Left cardiac atrium (tissue), 4 donors: ENCODE measurements at regions not wholly inside any gene's neighbourhood (a gene's known extent, or its start where the extent isn't known, plus 50 kb on each side); places are given as distances from the start of the nearest gene placed in this dataset.

Experiments
- ATAC-seq, 2 donors: fragments of 200-7000 bp; cut with Tn5 transposase; one replicate each; pipeline ENCODE4 v1.9.1; 2020; ENCODE audit warnings: mild to moderate bottlenecking in 2 of 2, moderate library complexity in 2 of 2
- DNase-seq: peaks from one replicate; pipeline ENCODE4 v3.0.0-alpha.2; 2020
- intact Hi-C, 2 donors: fragments of 100-400 bp; cut with DNase I; formaldehyde crosslinking; loops; one replicate each; pipeline versions ENCODE4 v1.14.1 to v1.15.1; 2022 to 2023
- donor health status: DM: no; HTN: yes; CAD: no.
- donor health status: DM: no; HTN: yes; CAD: no; lungs with severe emphysema.
- donor health status: DM: yes; HTN: yes; CAD: no.
- donor health status: Dilated cardiomyopathy.

DNA sequence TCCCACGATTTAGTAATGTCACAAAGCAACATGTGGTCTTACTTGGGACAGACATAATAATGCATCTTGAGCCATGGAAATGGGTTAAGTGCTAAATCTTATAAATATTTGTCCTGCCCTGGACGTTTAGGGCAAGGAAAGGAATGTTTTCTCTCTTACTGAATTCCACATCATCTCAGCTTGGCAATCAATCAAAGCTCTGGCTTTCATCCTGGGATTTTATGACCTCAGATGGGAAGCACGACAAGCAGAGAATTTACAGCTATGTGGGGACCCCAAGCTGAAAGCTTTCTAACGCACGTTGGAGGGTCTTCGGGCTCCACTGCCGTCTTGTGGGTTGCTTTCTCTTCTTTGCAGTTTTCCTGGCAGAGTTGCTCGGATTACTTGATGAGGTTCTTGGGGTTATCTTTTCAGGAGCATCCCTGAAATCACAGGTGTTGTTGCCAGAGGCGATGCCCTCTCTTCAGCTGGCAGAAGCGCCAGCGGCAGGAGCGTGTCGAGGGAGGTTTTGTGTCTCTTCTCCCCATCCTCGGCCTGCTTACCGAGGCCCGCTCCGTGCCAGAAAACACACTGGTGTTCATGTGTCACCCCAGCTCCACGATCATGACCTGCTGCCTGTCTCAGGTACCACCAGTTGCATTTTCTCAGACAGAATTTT lies 73.4 kb upstream of the FRMD1 start:
- intact Hi-C loops = loop anchor here in 1 of 2 donors (5.0 kb wide), 2 partner anchors 200 to 730 kb away; no protein-coding TSS in a partner anchor
- no peak for DNase-seq
- ATAC-seq = no peak

DNA sequence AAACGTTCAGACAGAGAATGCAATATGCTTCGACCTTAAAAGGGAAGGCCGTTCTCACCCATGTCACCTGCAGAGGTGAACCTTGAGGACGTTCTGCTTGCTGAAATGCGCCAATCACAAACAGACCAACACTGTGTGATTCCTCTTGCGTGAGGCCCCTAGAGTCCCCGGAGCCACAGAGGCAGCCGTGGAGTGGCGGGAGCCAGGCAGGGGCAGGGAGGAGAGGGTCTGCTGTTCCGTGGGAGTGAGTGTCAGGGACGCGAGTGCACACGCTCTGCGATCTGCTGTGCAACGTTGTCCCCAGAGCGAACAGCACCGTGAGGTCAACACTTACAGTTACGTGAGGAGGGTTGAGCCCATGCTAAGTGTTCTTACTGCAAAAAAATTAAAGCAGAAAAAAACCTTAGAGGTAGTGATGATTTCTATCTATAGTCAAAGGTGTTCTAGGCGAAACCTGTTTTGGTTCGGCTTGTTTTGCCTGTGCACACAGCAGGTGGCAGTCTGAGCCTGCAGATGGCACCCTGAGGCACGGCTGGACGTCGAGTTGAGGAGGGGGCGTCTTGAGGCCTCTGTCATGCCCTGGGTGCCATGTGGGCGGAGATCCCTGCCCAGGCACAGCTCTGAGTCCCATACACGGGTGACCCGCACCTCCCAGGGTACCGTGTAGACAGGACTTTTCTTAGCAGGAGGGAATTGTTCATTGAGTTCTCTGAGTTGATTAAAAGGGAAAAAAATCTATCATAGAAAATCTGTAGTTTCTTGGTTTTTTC lies 71.7 kb upstream of the FRMD1 start:
- peak in 1 of 2 donors; percentile 49 for ATAC-seq
- DNase-seq = no peak
- intact Hi-C loops = loop anchor here in 1 of 2 donors (5.0 kb wide), 2 partner anchors 202 to 732 kb away; no protein-coding TSS in a partner anchor

DNA sequence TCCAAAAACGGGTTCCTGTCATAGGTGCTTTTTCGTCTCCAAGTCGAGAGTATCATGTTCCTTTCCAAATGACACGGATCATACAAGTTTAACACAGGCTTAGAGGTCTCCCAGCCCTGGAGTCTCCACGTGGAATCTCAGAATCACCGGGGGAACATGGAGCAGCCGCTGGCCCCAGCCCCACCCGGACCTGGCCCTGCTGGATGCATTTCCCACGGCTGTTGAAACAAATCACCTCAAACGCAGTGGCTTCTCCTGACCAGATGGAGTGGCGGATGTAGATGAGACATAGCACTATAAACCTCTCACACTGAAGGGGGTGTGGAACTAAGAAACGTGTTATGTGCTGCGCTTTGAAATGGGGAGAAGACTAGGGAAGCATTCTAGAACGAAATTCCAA lies 70.0 kb upstream of the FRMD1 start:
- DNase-seq (no peak), ATAC-seq (no peak)
- intact Hi-C loops = no loop called here

DNA sequence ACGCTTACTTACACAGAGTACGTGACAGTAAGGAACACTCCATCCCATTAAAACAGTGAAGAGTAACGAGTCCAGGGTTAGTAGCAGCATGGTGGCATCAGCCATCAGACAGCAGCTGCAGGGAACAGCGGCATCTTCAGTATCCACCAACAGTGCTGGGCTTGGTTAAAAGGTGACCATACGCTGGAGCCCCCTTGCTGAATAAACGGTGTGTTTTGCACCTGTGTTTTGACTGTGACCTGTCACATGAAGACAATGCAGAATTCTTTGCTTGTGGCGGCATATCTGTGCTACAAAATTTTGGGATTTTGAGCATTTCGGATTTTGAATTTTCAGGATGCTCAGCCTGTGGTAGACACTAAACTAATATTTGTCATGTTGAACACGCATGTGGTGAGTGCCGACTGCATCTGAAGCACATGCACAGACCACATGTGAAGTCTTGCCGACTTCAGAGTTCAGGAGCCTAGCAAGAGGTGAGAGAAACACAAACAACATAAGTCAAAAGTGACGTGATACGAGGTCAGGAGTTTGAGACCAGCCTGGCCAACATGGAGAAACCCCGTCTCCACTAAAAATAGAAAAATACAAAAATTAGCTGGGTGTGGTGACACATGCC lies 69.3 kb upstream of the FRMD1 start:
- no peak for ATAC-seq
- intact Hi-C loops = no loop called here
- no peak for DNase-seq

DNA sequence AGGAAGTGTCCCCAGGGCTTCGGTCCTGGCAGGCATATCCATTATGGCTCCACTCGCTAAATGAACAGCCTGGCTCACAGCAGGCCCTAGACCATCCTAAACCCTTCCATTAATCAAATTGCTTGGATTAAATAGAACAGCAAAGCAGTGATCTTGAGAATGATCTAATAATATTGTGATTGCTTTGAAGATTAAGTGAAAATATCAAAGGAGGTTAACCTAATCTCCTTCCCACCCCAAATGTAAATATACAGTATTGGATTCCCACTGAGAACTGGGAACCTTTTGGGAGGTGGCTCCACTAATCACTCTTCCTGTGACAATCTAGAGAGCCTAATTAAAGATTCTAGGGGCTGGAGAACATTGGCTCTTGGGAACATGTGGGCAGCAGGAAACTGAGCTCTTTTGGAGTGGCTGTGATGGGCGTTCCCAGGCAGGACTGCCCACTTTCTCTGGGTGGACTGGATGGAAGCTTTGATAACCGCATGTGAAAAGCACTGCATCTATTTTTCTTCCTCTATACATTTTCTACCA lies 68.3 kb upstream of the FRMD1 start:
- ATAC-seq (no peak), DNase-seq (no peak)

DNA sequence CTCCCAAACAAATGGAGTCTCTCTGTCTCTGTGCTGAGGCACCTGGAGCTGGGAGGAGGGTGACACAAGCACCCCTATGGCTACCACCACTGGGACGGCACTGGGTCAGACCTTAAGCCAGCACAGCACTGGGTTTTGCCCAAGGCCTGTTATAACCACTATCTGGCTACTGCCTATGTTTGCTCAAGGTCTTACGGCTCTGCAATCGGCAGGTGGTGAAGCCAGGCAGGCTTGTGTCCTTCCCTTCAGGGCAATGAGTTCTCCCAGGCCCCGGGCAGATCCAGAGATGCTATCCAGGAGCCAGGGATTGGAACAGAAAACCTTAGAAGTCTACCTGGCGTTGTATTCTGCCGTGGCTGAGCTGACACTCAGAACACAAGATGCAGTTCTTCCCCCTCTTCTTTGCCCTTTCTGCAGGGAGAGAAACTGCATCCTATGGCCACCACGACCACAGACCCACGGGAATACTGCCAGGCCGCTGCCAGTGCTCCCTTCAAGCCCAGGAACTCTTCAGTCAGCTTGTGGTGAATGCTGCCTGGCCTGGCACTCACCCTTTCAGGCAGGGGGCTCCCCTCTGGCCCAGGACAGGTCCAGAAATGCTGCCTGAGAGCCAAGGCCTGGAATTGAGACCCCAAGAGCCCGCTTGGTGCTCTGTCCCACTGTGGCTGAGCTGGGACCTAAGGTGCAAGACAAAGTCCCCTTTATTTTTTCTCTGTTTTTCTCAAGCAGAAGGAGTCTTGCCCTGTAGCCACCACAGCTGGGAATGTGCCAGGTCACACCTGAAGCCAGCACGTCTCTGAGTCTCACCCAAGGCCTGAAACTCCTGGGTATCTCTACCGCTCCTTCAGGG lies 67.0 kb upstream of the FRMD1 start:
- intact Hi-C loops = no loop called here
- ATAC-seq (no peak), DNase-seq (no peak)

More for the DNA sequence above, 68.3 kb upstream of the FRMD1 start:
- intact Hi-C loops = no loop called here

DNA sequence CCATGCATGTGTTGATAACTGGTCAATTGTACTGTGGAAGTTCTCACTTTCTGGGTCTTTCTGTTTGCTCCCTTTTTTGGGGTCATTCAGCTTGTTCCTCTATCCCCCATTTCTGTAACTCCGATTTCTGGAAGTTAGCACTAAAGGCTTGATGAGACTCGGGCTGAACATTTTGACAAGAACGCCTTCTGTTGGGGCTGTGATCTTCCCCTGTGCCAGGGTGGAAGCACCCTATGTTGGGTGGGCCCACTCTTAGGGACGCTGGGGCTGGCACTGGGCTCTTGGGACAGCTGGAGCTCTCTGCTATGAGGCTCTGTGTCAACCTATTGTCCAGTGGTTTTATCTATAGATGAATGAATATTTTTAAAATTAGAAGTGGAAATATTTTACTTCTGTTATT lies 60.1 kb upstream of the FRMD1 start:
- intact Hi-C loops = no loop called here
- no peak for DNase-seq
- no peak for ATAC-seq

DNA sequence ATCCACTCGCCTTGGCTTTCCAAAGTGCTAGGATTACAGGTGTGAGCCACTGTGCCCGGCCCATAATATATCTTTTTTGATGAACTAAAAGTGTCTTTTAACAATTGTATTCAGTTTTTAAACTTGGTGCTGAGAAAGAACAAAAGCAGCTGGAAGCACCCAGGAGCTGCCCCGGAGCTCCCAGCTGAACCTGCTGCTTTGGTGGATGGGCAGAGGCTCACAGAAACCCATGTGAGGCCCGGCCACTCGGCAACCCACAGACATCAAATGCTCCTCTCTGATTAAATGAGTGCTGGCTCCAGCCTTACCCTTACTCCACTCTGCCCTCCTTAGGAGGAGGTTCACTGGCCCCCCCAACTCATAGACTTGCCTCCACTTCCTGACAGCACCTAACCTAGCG lies 59.4 kb upstream of the FRMD1 start:
- DNase-seq = no peak
- intact Hi-C loops = no loop called here
- ATAC-seq = no peak

DNA sequence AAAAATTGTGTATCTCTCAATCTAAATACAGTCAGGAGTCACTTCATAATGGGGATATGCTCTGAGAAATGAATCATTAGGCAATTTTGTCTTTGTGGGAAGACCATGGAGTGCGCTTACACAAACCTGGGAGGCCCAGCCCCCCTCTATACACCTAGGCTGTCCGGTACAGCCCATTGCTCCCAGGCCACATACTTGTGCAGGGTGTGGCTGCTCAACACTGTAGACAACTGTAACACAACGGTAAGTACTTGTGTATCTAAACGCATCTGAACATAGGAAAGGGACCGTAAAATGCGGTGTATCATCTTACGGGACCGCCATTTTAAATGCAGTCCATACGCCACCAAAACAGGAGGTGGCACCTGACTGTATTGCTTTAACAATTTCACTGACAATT lies 58.0 kb upstream of the FRMD1 start:
- intact Hi-C loops = no loop called here
- no peak for ATAC-seq
- DNase-seq = no peak

DNA sequence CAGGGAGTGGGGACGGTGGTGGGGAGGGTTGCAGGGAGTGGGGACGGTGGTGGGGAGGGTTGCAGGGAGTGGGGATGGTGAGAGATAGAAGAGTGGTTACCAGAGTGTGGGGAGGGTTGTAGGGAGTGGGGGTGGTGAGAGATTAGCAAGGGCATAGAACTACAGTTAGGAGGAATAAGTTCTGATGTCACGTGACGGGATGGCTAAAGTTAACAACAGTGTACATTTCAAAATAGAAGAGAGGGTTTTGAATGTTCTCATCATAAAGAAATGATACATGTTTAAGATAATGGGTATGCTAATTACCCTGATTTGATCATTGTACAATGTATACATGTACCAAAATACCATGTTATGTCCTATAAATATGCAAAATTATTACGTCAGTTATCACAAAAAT lies 57.6 kb upstream of the FRMD1 start:
- intact Hi-C loops = no loop called here
- ATAC-seq = no peak
- no peak for DNase-seq

DNA sequence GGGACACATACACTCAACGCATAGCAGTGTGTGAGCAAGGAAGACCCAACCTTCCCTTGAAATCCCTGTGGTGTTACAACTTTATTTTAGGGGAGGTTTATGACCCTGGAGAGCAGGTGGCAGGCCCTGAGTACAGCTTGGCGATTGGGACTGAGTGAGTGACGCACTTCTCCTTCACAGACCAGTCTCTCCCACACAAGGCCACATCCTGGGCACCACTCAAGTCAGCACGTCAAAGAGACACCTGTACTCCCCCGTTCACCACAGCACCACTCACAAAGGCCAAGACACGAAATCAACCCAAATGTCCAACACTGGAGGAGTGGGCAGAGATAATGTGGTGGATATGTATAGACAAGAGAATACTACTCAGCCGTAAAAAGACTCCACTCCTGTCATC lies 57.0 kb upstream of the FRMD1 start:
- no peak for DNase-seq
- intact Hi-C loops = no loop called here

DNA sequence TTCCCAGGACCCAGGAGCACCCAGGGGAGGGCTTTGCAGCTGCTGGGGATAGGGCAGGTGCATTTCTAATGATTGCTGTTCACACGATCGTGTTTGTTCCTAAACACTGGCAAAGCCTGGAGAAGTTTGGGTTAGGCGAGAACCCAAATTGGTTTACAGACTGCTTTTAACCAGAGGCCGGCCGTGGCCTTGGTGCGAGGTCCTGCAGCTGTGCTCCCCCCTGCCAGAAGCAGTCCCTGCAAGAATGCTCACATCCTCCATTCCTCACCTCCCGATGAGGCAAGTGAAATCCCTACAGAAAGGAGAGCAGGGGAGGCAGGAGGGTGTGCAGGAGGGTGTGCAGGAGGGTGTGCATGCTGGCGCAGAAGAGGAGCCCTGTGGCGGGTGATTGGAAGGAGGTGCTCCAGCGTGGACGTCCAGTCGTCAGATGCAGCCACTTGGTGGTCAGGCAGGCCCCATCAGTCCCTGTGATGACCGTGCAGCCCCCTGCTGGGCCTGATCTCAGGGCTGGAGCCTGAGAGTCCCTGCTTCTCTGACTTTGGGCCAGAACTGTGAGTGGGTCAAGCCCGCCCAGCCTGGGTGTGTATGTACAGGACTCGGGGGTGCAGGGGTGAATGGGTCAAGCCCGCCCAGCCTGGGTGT lies 55.7 kb upstream of the FRMD1 start:
- intact Hi-C loops = no loop called here
- no peak for DNase-seq

More for the DNA sequence above, 57.0 kb upstream of the FRMD1 start:
- no peak for ATAC-seq

DNA sequence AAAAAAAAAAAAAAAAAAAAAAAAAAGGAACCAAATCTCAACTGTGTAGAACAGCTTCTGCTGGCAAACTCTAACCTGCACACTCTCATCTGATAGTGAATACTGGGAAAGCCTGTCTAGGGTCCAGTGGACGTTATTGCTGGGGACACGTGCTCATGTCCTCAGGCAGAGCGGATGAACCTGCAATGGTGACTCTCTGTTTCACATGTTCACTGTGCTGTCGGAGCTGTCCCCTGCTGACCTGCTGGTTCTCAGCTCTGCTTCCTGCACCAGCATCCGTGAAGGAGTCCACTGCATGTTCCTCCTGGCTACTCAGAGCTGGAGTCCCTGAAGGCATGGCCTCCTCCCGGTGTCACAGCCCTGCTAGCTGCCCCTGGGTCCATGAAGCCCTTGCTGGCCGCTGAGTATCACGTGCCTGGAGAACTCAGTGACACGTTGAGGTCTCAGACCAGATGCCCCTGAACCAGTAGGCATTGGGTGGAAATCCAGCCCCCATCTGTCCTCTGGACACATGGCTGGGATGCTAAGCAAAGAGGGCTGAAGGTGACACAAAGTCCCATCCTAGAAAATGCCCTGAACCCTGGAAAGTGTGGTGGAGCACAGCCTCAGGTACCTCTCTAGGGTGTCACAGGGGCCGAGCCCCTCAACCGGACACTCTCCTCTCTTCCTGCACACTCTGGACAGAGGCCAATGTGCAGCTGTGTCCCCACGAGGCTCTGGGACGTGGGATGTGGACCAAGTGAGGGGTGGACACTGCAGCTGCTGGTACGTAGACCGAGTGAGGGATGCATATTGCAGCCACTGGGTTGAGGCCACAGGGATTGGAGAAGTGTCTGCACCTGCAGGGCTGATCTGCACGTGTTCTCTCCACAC lies 54.9 kb upstream of the FRMD1 start:
- ATAC-seq (no peak), DNase-seq (no peak)
- intact Hi-C loops = loop anchor here in 1 of 2 donors (2.0 kb wide), 2 partner anchors 73 to 225 kb away; no protein-coding TSS in a partner anchor

More for the DNA sequence above, 55.7 kb upstream of the FRMD1 start:
- no peak for ATAC-seq

DNA sequence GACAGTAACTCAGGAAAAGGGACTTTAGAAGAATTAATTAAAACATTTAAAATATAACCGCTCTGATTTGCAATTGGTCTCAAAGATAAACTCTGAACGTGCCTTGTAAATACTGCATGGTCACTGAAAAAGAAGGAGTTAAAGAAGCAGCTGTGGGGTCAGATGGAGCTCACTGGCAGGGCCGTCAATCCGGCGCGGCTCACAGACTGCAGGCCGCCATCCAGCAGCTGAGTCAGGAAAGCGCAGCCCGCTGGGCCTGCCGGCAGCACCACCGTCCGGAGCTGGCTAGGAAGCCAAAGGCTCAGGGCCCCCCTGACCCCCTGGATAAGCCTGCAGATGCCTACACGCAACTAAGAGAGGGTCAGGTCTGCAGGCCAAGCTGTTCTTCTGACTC lies 54.2 kb upstream of the FRMD1 start:
- DNase-seq = peak; percentile 60
- intact Hi-C loops = loop anchor here in 1 of 2 donors (2.0 kb wide), 2 partner anchors 72 to 224 kb away; no protein-coding TSS in a partner anchor
- peak; percentile 69 to 88 for ATAC-seq

DNA sequence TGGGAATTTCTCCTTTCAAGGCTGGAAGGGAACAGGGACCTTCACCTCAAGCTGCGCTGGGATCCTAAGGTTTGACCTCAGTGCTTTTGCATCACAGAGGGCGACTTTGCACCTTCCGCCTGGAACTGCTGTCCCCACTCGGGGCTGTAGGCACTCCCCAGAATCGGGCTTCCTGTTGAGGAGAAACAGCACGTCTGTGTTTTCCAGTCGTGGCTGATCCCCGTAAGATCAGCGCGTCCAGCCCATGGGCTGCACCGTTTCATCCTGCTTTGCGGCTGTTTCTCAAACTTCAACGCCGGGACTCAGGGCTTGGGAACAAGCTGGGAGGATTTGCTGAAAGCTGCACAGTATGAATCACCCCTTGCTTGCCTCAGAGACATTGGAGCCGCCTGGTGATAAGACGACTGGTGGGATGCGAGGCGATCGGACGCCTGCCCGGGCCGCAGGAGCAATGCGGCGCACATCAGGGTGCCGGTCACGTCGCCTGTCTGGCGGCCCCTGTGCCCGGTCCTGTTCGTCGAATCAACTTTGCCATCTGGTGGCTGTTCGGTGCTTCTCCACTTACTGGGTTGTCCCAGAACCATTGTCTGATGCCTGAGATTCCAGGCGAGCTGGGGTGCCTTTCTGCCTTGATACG lies 53.6 kb upstream of the FRMD1 start:
- ATAC-seq (peak; percentile 82 to 85), DNase-seq (peak; percentile 72)
- intact Hi-C loops = loop anchor here in 1 of 2 donors (2.0 kb wide), 2 partner anchors 72 to 224 kb away; no protein-coding TSS in a partner anchor

DNA sequence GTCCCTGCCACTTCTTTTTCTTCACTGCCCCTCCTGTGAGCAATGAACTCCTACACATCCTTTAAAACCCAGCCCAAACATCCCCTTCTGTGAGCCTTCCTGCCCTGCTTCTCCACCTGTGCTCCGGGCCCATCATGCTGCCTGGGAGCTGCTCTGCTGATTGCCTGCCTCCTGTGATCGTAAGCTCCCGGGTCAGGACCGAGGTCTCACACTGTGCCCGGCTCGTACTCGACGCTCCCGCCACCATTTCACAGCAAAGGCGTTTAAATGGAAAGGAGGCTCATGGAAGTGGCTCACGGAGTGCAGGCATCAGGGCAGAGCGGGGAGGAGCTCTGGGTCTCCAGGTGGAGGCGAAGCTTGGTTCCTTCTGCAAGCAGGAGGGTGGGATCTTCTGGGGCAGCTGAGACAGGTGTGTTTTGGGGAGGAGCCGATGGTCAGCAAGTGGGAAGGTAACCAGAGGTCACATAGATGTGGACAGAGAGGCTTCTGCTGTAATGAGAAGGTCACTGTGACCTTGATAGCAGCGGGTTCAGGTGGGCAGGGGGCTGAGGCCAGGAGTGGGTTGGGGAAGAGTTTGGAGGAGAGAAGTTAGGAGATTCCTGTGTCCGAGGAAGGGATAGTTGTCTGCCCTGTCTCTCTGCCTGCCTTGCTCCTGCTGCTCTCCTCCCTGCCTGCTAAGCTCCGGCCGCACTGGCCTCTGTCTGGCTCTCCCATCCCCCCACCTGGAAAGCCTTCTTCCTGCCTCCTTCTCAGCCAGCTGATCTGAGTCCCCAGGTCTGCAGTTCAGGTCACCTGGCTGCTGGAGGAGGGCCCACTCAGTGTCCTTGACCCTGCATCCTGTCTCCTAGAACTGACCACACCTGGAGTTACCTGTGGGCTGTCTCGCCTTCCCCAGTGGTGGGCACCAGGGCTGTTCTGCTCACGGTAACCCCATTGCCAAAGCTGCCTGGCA lies 52.7 kb upstream of the FRMD1 start:
- intact Hi-C loops = loop anchor here in 1 of 2 donors (2.0 kb wide), 2 partner anchors 71 to 223 kb away; no protein-coding TSS in a partner anchor
- ATAC-seq (no peak), DNase-seq (no peak)
